Suprapubic skin (tissue), 4 donors: ENCODE measurements at regions not wholly inside any gene's neighbourhood (a gene's known extent, or its start where the extent isn't known, plus 50 kb on each side); places are given as distances from the start of the nearest gene placed in this dataset.

Experiments used
- DNase-seq, 2 donors: peaks; one replicate each; pipeline ENCODE4 v3.0.0-alpha.2; 2019; ENCODE audit warnings: low spot score in 2 of 2
- H3K27ac ChIP-seq: fragments of 200-600 bp; sonication (generic); one replicate; pipeline ENCODE4 v1.5.1; 2019
- H3K27me3 ChIP-seq: fragments of 200-600 bp; sonication (generic); one replicate; pipeline ENCODE4 v1.5.1; 2019
- H3K36me3 ChIP-seq: fragments of 200-600 bp; sonication (generic); one replicate; pipeline ENCODE4 v1.5.1; 2019
- H3K4me1 ChIP-seq: fragments of 200-600 bp; sonication (generic); one replicate; pipeline ENCODE4 v1.5.1; 2019
- H3K4me3 ChIP-seq: fragments of 200-600 bp; sonication (generic); one replicate; pipeline ENCODE4 v1.5.1; 2019; ENCODE audit warnings: mild to moderate bottlenecking
- H3K9me3 ChIP-seq: fragments of 200-600 bp; sonication (generic); one replicate; pipeline ENCODE4 v1.5.1; 2019
- CTCF ChIP-seq, 2 donors: fragments of 200-600 bp in 1 of 2; fragments of 450-650 bp in 1 of 2; sonication (generic) in 1 of 2; IDR thresholded peaks; one replicate each; pipeline ENCODE4 v1.5.1; 2016 to 2019; ENCODE audit warnings: antibody characterized with exemption in 2 of 2, mild to moderate bottlenecking in 1 of 2, moderate library complexity in 1 of 2
- EP300 ChIP-seq: sonication (generic); formaldehyde crosslinking; IDR thresholded peaks from one replicate; pipeline ENCODE4 v1.6.1; 2017; ENCODE audit warnings: antibody characterized with exemption
- POLR2A ChIP-seq, 2 donors: fragments of 450-650 bp; IDR thresholded peaks; one replicate each; pipeline ENCODE4 v1.6.1; 2017; ENCODE audit warnings: antibody characterized with exemption in 2 of 2, mild to moderate bottlenecking in 2 of 2, moderate library complexity in 2 of 2
- POLR2AphosphoS5 ChIP-seq, 3 donors: sonication (generic); formaldehyde crosslinking; IDR thresholded peaks; one replicate each; pipeline ENCODE4 v1.6.1; 2017; ENCODE audit warnings: antibody characterized with exemption in 3 of 3
- WGBS: methylation state at CpG from one replicate; pipeline ENCODE4 v1.1.5; 2018; 5-methylcytosine and 5-hydroxymethylcytosine counted together

GRCh38 chr1:54483875-54484437 is 64.1 kb upstream of the ACOT11 start:
- H3K36me3 ChIP-seq = no peaks in the 10 kb centered on the region
- no peak overlapping the region for H3K4me3 ChIP-seq
- TF ChIP-seq CTCF (IDR thresholded peaks at IDR 0.05) (no peak), EP300 (no peak), POLR2AphosphoS5 (IDR thresholded peaks at IDR 0.05) (no peak), POLR2A (IDR thresholded peaks at IDR 0.05) (no peak)
- no peak overlapping the region for H3K27ac ChIP-seq
- no peaks in the 10 kb centered on the region for H3K9me3 ChIP-seq
- WGBS = 69% methylated on average over 11 of the region's 11 CpGs
- no peak for DNase-seq
- H3K27me3 ChIP-seq = no peaks in the 10 kb centered on the region
- peaks cover 40% of the 10 kb centered on the region for H3K4me1 ChIP-seq

GRCh38 chr1:54481201-54481884 is 66.7 kb upstream of the ACOT11 start:
- TF ChIP-seq CTCF (IDR thresholded peaks at IDR 0.05) = no peak
- no peak for TF ChIP-seq POLR2A (IDR thresholded peaks at IDR 0.05)
- TF ChIP-seq EP300 = no peak
- no peak for TF ChIP-seq POLR2AphosphoS5 (IDR thresholded peaks at IDR 0.05)
- Histone ChIP-seq H3K27me3 (no peaks in the 10 kb centered on the region), H3K4me3 (no peak overlapping the region), H3K36me3 (no peaks in the 10 kb centered on the region), H3K4me1 (peaks cover 22% of the 10 kb centered on the region), H3K9me3 (no peaks in the 10 kb centered on the region), H3K27ac (no peak overlapping the region)
- WGBS = 59% methylated on average over 5 of the region's 5 CpGs
- DNase-seq = no peak

- Histone ChIP-seq H3K36me3 (no peaks in the 10 kb centered on the region), H3K27ac (no peak overlapping the region), H3K27me3 (peaks cover 2% of the 10 kb centered on the region), H3K4me3 (no peak overlapping the region), H3K9me3 (no peaks in the 10 kb centered on the region), H3K4me1 (peaks cover 21% of the 10 kb centered on the region)
- TF ChIP-seq POLR2AphosphoS5 (IDR thresholded peaks at IDR 0.05) (no peak), POLR2A (IDR thresholded peaks at IDR 0.05) (no peak), CTCF (IDR thresholded peaks at IDR 0.05) (no peak), EP300 (no peak)
- DNase-seq = no peak
- WGBS = 29% methylated on average over 4 of the region's 4 CpGs
Measured at GRCh38 chr1:54480525-54480848, 67.5 kb upstream of the ACOT11 start.

GRCh38 chr1:54479841-54480524 is 68.0 kb upstream of the ACOT11 start:
- peaks cover 5% of the 10 kb centered on the region for H3K27me3 ChIP-seq
- TF ChIP-seq POLR2AphosphoS5 (IDR thresholded peaks at IDR 0.05) = no peak
- no peak for TF ChIP-seq POLR2A (IDR thresholded peaks at IDR 0.05)
- TF ChIP-seq CTCF (IDR thresholded peaks at IDR 0.05) = no peak
- TF ChIP-seq EP300 = no peak
- no peak for DNase-seq
- no peak overlapping the region for H3K4me3 ChIP-seq
- peaks cover 21% of the 10 kb centered on the region for H3K4me1 ChIP-seq
- no peak overlapping the region for H3K27ac ChIP-seq
- H3K9me3 ChIP-seq = no peaks in the 10 kb centered on the region
- no peaks in the 10 kb centered on the region for H3K36me3 ChIP-seq
- 86% methylated on average over 7 of the region's 7 CpGs for WGBS

- Histone ChIP-seq H3K27me3 (peaks cover 11% of the 10 kb centered on the region), H3K27ac (no peak overlapping the region), H3K36me3 (no peaks in the 10 kb centered on the region), H3K9me3 (no peaks in the 10 kb centered on the region), H3K4me3 (no peak overlapping the region), H3K4me1 (peaks cover 28% of the 10 kb centered on the region)
- DNase-seq = no peak
- TF ChIP-seq CTCF (IDR thresholded peaks at IDR 0.05) = no peak
- WGBS = 90% methylated on average over 2 of the region's 5 CpGs
Measured at GRCh38 chr1:54479251-54479650, 68.8 kb upstream of the ACOT11 start.
